ENCODE measurements at regions not wholly inside any gene's neighbourhood (a gene's known extent, or its start where the extent isn't known, plus 50 kb on each side); places are given as distances from the start of the nearest gene placed in this dataset.

DNA sequence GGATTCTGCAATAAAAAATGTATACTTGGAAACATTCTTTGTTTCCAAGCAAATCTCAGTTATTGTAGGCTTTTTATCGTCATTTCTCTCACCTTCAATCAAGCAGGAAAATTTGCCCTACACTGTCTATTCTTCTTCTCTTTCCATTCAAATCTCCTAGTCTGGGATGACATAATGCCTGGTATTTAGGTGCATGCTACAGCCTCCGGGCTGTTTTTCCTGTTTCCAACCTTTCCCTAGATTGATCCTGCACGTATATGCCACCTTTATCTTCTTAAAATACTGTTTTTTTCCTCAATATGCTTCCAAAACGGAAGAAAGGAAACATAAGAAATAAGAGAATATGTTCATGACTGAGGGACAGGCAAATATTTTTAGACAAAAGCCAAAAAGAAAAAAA is 249.1 kb upstream of the UBASH3B start:
- TF ChIP-seq ZFP30 (CRISPR knock-in tag; IDR thresholded peaks at IDR 0.05) (no peak), OSR1 (CRISPR knock-in tag; IDR thresholded peaks at IDR 0.05) (no peak), ARNTL (CRISPR knock-in tag; IDR thresholded peaks at IDR 0.05; ENCODE audit: borderline replicate concordance, low read depth) (no peak), TOX (CRISPR knock-in tag; IDR thresholded peaks at IDR 0.05; ENCODE audit: borderline replicate concordance) (no peak)
- TF ChIP-seq, protein P1, sequence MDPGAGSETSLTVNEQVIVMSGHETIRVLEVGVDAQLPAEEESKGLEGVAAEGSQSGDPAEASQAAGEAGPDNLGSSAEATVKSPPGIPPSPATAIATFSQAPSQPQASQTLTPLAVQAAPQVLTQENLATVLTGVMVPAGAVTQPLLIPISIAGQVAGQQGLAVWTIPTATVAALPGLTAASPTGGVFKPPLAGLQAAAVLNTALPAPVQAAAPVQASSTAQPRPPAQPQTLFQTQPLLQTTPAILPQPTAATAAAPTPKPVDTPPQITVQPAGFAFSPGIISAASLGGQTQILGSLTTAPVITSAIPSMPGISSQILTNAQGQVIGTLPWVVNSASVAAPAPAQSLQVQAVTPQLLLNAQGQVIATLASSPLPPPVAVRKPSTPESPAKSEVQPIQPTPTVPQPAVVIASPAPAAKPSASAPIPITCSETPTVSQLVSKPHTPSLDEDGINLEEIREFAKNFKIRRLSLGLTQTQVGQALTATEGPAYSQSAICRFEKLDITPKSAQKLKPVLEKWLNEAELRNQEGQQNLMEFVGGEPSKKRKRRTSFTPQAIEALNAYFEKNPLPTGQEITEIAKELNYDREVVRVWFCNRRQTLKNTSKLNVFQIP (CRISPR knock-in tag; IDR thresholded peaks at IDR 0.05; ENCODE audit: borderline replicate concordance, low read depth): no peak
- TF ChIP-seq, protein P2, sequence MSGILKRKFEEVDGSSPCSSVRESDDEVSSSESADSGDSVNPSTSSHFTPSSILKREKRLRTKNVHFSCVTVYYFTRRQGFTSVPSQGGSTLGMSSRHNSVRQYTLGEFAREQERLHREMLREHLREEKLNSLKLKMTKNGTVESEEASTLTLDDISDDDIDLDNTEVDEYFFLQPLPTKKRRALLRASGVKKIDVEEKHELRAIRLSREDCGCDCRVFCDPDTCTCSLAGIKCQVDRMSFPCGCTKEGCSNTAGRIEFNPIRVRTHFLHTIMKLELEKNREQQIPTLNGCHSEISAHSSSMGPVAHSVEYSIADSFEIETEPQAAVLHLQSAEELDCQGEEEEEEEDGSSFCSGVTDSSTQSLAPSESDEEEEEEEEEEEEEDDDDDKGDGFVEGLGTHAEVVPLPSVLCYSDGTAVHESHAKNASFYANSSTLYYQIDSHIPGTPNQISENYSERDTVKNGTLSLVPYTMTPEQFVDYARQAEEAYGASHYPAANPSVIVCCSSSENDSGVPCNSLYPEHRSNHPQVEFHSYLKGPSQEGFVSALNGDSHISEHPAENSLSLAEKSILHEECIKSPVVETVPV (CRISPR knock-in tag; IDR thresholded peaks at IDR 0.05): no peak

Data from SK-N-SH treated with all-trans-retinoic acid at 6 μM for 48 hours (cell line).